ENCODE measurements at regions not wholly inside any gene's neighbourhood (a gene's known extent, or its start where the extent isn't known, plus 50 kb on each side); places are given as distances from the start of the nearest gene placed in this dataset.

- ChIA-PET POLR2A (no interaction called here), CTCF (interaction anchor here (1.1 to 6.7 kb wide), 2 partner anchors 10 to 270 kb away, joined by 3 to 36 read pairs; no protein-coding TSS in a partner anchor)
- no peak for DNase-seq (ENCODE audit: extremely low spot score)
- TF ChIP-seq CTCF (IDR thresholded peaks at IDR 0.05; ENCODE audit: control extremely low read depth, extremely low read depth, low read depth, missing control alignments), result no peak
Observed at GRCh38 chr4:129371926-129372325, 276.0 kb downstream of the C4orf33 start.

GRCh38 chr4:129377131-129377845 is 281.3 kb downstream of the C4orf33 start:
- ChIA-PET CTCF (interaction anchor here (2.6 to 6.7 kb wide), 2 partner anchors 10 to 15 kb away, joined by 7 to 36 read pairs; no protein-coding TSS in a partner anchor), POLR2A (no interaction called here)
- DNase-seq (ENCODE audit: extremely low spot score), result no peak
- no peak for TF ChIP-seq CTCF (IDR thresholded peaks at IDR 0.05; ENCODE audit: control extremely low read depth, extremely low read depth, low read depth, missing control alignments)

GRCh38 chr4:129378364-129378763 is 282.4 kb downstream of the C4orf33 start:
- POLR2A ChIA-PET, result no interaction called here
- no peak for TF ChIP-seq CTCF (IDR thresholded peaks at IDR 0.05; ENCODE audit: control extremely low read depth, extremely low read depth, low read depth, missing control alignments)
- DNase-seq (ENCODE audit: extremely low spot score), result no peak
- CTCF ChIA-PET, result no interaction called here

GRCh38 chr4:129379429-129379828 is 283.5 kb downstream of the C4orf33 start:
- DNase-seq (ENCODE audit: extremely low spot score), result no peak
- POLR2A ChIA-PET, result no interaction called here
- CTCF ChIA-PET, result interaction anchor here (1.4 kb wide), 1 partner anchor 12 kb away, joined by 3 read pairs; no protein-coding TSS in a partner anchor
- TF ChIP-seq CTCF (IDR thresholded peaks at IDR 0.05; ENCODE audit: control extremely low read depth, extremely low read depth, low read depth, missing control alignments), result no peak

GRCh38 chr4:129384974-129385373 is 289.0 kb downstream of the C4orf33 start:
- CTCF ChIA-PET, result interaction anchor here (1.6 kb wide), 1 partner anchor 22 kb away, joined by 3 read pairs; no protein-coding TSS in a partner anchor
- TF ChIP-seq CTCF (IDR thresholded peaks at IDR 0.05; ENCODE audit: control extremely low read depth, extremely low read depth, low read depth, missing control alignments), result no peak
- no peak for DNase-seq (ENCODE audit: extremely low spot score)
- POLR2A ChIA-PET, result no interaction called here

GRCh38 chr4:129387666-129388065 is 291.7 kb downstream of the C4orf33 start:
- no peak for TF ChIP-seq CTCF (IDR thresholded peaks at IDR 0.05; ENCODE audit: control extremely low read depth, extremely low read depth, low read depth, missing control alignments)
- POLR2A ChIA-PET, result no interaction called here
- DNase-seq (ENCODE audit: extremely low spot score), result no peak
- CTCF ChIA-PET, result interaction anchor here (0.8 to 1.5 kb wide), 4 partner anchors 11 to 28 kb away, joined by 3 to 7 read pairs (median 3); no protein-coding TSS in a partner anchor

Measured in GM10248 (cell line).